Hepatocyte (in vitro differentiated cells): ENCODE measurements at regions not wholly inside any gene's neighbourhood (a gene's known extent, or its start where the extent isn't known, plus 50 kb on each side); places are given as distances from the start of the nearest gene placed in this dataset.

Experiments used
- DNase-seq: peaks from one replicate; pipeline ENCODE4 v3.0.0-alpha.2; 2016; ENCODE audit warnings: low spot score
- H2AFZ ChIP-seq: fragments of 200-600 bp; sonication (generic); 2 replicates; pipeline ENCODE4 v1.6.0; 2016; ENCODE audit warnings: antibody characterized with exemption, mild to moderate bottlenecking
- H3K27ac ChIP-seq: fragments of 200-600 bp; sonication (generic); 2 replicates; pipeline ENCODE4 v1.5.1; 2016; ENCODE audit warnings: mild to moderate bottlenecking
- H3K27me3 ChIP-seq: fragments of 200-600 bp; sonication (generic); 2 replicates; pipeline ENCODE4 v1.6.1; 2016
- H3K36me3 ChIP-seq: fragments of 200-600 bp; sonication (generic); replicated peaks from 2 replicates; pipeline ENCODE4 v1.5.1; 2016; ENCODE audit warnings: low read depth; ENCODE audit not compliant: insufficient read depth
- H3K4me1 ChIP-seq: fragments of 200-600 bp; sonication (generic); 2 replicates; pipeline ENCODE4 v1.5.1; 2016; ENCODE audit warnings: mild to moderate bottlenecking, moderate library complexity; ENCODE audit not compliant: insufficient read depth
- H3K4me2 ChIP-seq: fragments of 200-600 bp; sonication (generic); 2 replicates; pipeline ENCODE4 v1.6.0; 2016
- H3K4me3 ChIP-seq: fragments of 200-600 bp; sonication (generic); 2 replicates; pipeline ENCODE4 v1.5.1; 2016; ENCODE audit warnings: mild to moderate bottlenecking
- H3K79me2 ChIP-seq: fragments of 200-600 bp; sonication (generic); 2 replicates; pipeline ENCODE4 v1.6.0; 2017; ENCODE audit warnings: mild to moderate bottlenecking
- H3K9me2 ChIP-seq: fragments of 200-600 bp; sonication (generic); replicated peaks from 2 replicates; pipeline ENCODE4 v1.6.0; 2017; ENCODE audit warnings: mild to moderate bottlenecking; ENCODE audit not compliant: insufficient read depth
- H3K9me3 ChIP-seq: fragments of 200-600 bp; sonication (generic); 2 replicates; pipeline ENCODE4 v1.5.1; 2016; ENCODE audit warnings: low read depth, mild to moderate bottlenecking
- H4K20me1 ChIP-seq: fragments of 200-600 bp; sonication (generic); 2 replicates; pipeline ENCODE4 v1.6.0; 2016; ENCODE audit warnings: mild to moderate bottlenecking; ENCODE audit not compliant: insufficient read depth, poor library complexity, severe bottlenecking
- CTCF ChIP-seq: fragments of 200-600 bp; sonication (generic); IDR thresholded peaks from 2 replicates; pipeline ENCODE4 v1.5.1; 2016; ENCODE audit warnings: antibody characterized with exemption, mild to moderate bottlenecking; ENCODE audit not compliant: poor library complexity
- EZH2 ChIP-seq: fragments of 200-600 bp; sonication (generic); IDR thresholded peaks from 2 replicates; pipeline ENCODE4 v1.6.1; 2016; ENCODE audit warnings: antibody characterized with exemption, mild to moderate bottlenecking, borderline replicate concordance
- EZH2phosphoT487 ChIP-seq: fragments of 200-600 bp; sonication (generic); IDR thresholded peaks from one replicate; pipeline ENCODE4 v1.6.1; 2018; ENCODE audit warnings: antibody characterized with exemption, mild to moderate bottlenecking, low read depth, moderate library complexity; ENCODE audit not compliant: unreplicated experiment, severe bottlenecking
- WGBS: methylation state at CpG from one replicate; pipeline ENCODE4 v1.1.6; 2016; ENCODE audit warnings: low lambda C conversion rate; ENCODE audit errors: missing lambda C conversion rate; 5-methylcytosine and 5-hydroxymethylcytosine counted together

- no peaks in the 10 kb centered on the region for H4K20me1 ChIP-seq
- H3K9me3 ChIP-seq: no peaks in the 10 kb centered on the region
- H3K79me2 ChIP-seq: no peaks in the 10 kb centered on the region
- H3K36me3 ChIP-seq: no peaks in the 10 kb centered on the region
- no peak overlapping the region for H3K4me3 ChIP-seq
- WGBS: 94% methylated on average over 7 of the region's 7 CpGs
- no peak for DNase-seq
- no peak overlapping the region for H2AFZ ChIP-seq
- H3K27me3 ChIP-seq: no peaks in the 10 kb centered on the region
- no peaks in the 10 kb centered on the region for H3K9me2 ChIP-seq
- no peaks in the 10 kb centered on the region for H3K4me1 ChIP-seq
- no peak overlapping the region for H3K4me2 ChIP-seq
- TF ChIP-seq EZH2phosphoT487 (no peak), CTCF (no peak), EZH2 (no peak)
- H3K27ac ChIP-seq: no peak overlapping the region
Measured at GRCh38 chr11:127411283-127411682, 410.7 kb upstream of the KIRREL3 start.

- Histone ChIP-seq H3K36me3 (no peaks in the 10 kb centered on the region), H3K4me3 (no peak overlapping the region), H3K9me2 (no peaks in the 10 kb centered on the region), H3K79me2 (no peaks in the 10 kb centered on the region), H4K20me1 (no peaks in the 10 kb centered on the region), H3K27me3 (peaks cover 2% of the 10 kb centered on the region), H3K4me2 (no peak overlapping the region), H2AFZ (no peak overlapping the region), H3K4me1 (no peaks in the 10 kb centered on the region), H3K9me3 (no peaks in the 10 kb centered on the region), H3K27ac (no peak overlapping the region)
- 51% methylated on average over 5 of the region's 5 CpGs for WGBS
- TF ChIP-seq CTCF (no peak), EZH2 (no peak), EZH2phosphoT487 (no peak)
- DNase-seq: peak; percentile 24
Measured at GRCh38 chr11:127395034-127395433, 394.5 kb upstream of the KIRREL3 start.

- H3K4me2 ChIP-seq: no peak overlapping the region
- H3K9me3 ChIP-seq: no peaks in the 10 kb centered on the region
- no peak overlapping the region for H3K27ac ChIP-seq
- peaks cover 3% of the 10 kb centered on the region for H3K27me3 ChIP-seq
- H3K79me2 ChIP-seq: no peaks in the 10 kb centered on the region
- H3K9me2 ChIP-seq: no peaks in the 10 kb centered on the region
- H3K4me1 ChIP-seq: no peaks in the 10 kb centered on the region
- H3K4me3 ChIP-seq: no peak overlapping the region
- DNase-seq: no peak
- no peak overlapping the region for H2AFZ ChIP-seq
- no peaks in the 10 kb centered on the region for H3K36me3 ChIP-seq
- TF ChIP-seq CTCF: no peak
- TF ChIP-seq EZH2: no peak
- no peak for TF ChIP-seq EZH2phosphoT487
- H4K20me1 ChIP-seq: no peaks in the 10 kb centered on the region
- 50% methylated on average over 4 of the region's 4 CpGs for WGBS
Measured at GRCh38 chr11:127393460-127393997, 393.0 kb upstream of the KIRREL3 start.

- TF ChIP-seq EZH2 (no peak), CTCF (no peak), EZH2phosphoT487 (no peak)
- no peaks in the 10 kb centered on the region for H3K9me3 ChIP-seq
- no peaks in the 10 kb centered on the region for H3K79me2 ChIP-seq
- no peak overlapping the region for H3K4me2 ChIP-seq
- peaks cover 3% of the 10 kb centered on the region for H3K27me3 ChIP-seq
- no peak overlapping the region for H2AFZ ChIP-seq
- no peaks in the 10 kb centered on the region for H3K36me3 ChIP-seq
- no peak for DNase-seq
- H3K9me2 ChIP-seq: no peaks in the 10 kb centered on the region
- no peak overlapping the region for H3K27ac ChIP-seq
- H4K20me1 ChIP-seq: no peaks in the 10 kb centered on the region
- WGBS: 56% methylated on average over 2 of the region's 2 CpGs
- H3K4me3 ChIP-seq: no peak overlapping the region
- H3K4me1 ChIP-seq: no peaks in the 10 kb centered on the region
Measured at GRCh38 chr11:127392575-127392974, 392.0 kb upstream of the KIRREL3 start.
